ENCODE measurements at regions not wholly inside any gene's neighbourhood (a gene's known extent, or its start where the extent isn't known, plus 50 kb on each side); places are given as distances from the start of the nearest gene placed in this dataset.

DNA sequence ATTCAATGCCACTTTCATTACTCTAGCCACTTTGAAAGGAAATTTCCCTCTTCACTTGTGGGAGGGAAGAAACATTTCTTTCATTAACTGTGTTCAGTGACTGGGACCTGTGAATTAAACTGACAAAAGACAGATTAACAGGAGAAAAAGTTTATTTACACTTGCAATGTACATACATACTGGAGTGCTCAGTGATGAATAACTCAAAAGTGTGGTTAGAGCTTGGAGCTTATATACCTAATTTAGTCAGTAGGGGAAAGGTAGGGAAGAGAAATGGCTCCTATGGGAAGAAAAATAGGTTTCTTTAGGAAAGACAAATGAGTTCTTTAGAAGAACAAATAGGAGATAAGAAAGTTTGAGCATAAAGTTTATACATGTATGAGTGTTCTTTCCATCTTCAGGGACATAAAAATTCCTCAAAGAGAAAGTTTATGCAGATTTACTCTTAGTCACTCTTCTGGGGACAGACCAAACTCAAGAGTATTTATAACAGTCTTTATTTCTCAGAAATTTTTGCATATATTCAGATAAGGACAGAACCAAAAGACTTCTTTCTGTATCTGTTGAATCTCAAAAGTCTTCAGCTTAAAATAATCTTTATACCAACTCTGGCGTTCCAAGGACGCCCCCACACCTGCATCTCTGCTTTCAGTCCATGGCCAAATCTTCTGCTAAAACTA is 120.0 kb upstream of the RAI14 start:
- Mint-ChIP-seq H3K36me3 (ENCODE audit: insufficient read depth) (no peaks in the 10 kb centered on the region), H3K4me1 (ENCODE audit: low read depth in 2 of 2) (no peaks in the 10 kb centered on the region), H3K27me3 (peaks cover 30 to 33% of the 10 kb centered on the region in 2 donors), H3K9me3 (no peaks in the 10 kb centered on the region), H3K27ac (no peak overlapping the region), H3K4me3 (no peak overlapping the region)
- no peak for DNase-seq
- no peak for ATAC-seq (replicated peaks)

DNA sequence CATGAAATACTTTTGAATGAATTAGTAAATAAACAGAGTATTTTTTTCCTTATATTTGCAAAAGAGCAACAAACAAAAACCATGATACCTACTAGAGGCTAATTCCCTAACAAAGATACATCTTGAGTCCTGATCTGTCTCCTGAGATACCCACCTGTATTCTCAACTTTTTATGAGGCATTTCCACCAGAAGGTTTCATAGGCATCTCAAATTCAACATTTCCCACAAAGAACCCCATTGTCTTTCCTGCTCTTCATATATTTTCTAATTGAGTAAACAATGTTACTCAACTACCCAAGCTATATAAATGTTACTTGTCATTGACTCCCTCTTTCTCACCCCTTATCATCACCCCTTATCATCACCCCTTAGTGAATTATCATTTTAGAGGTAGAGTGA is 119.4 kb upstream of the RAI14 start:
- no peaks in the 10 kb centered on the region for H3K36me3 Mint-ChIP-seq (ENCODE audit: insufficient read depth)
- no peaks in the 10 kb centered on the region for H3K9me3 Mint-ChIP-seq
- no peaks in the 10 kb centered on the region for H3K4me1 Mint-ChIP-seq (ENCODE audit: low read depth in 2 of 2)
- no peak overlapping the region for H3K27ac Mint-ChIP-seq
- ATAC-seq (replicated peaks): no peak
- DNase-seq: no peak
- peaks cover 36 to 39% of the 10 kb centered on the region in 2 donors for H3K27me3 Mint-ChIP-seq
- no peak overlapping the region for H3K4me3 Mint-ChIP-seq

DNA sequence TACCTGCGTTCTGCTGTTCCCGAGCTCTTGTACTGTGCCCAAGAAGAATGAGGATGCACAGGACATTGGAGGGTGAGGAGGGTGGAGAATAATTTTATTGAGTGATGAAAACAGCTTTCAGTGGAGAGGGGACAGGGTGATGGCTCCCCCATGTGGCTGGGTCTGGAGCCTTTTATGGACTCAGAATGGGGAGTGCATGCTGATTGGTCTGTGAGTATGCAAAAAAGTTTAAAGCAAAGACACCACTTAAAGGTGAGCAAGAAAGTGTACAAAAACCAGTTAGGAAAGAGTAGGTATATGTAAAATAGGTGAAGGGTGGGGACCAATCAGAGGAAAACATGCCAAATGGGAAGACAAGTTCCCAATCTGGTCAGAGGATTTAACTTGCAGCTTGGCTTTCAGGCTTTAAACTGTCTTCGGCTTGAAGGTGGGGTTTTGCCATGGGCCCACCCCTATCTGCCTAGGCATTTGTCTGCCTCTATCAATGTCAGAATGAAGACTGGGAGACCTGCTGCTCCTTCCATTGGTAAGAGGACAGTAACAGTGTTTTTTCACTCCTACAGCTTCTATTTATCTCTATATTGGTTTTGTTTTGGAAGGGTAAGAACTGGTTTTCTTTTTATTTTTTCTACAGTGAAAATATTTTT is 118.0 kb upstream of the RAI14 start:
- H3K36me3 Mint-ChIP-seq (ENCODE audit: insufficient read depth): no peaks in the 10 kb centered on the region

DNA sequence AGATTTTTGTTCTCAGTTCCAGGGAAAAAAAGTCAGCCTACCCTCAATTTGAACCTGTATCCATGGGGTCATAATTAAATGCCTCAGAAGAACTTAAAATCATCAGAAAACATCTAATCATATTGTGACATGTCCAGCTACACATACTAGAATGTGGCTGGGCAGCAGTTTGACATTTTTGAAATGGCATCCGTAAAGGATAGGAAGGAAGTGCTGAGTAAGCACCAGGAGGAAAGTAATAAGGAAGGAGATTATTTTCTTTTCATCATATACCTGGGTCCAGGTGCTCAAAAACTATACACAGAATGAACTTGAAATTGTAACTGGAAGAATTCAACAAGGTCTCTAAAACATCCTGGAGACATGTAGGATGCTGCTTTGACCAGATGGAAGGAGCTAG is 116.9 kb upstream of the RAI14 start:
- ATAC-seq (replicated peaks): no peak
- Mint-ChIP-seq H3K36me3 (ENCODE audit: insufficient read depth) (no peaks in the 10 kb centered on the region), H3K27ac (no peak overlapping the region)

More for the DNA sequence above, 118.0 kb upstream of the RAI14 start:
- ATAC-seq (replicated peaks) (no peak), DNase-seq (no peak)
- no peak overlapping the region for H3K4me3 Mint-ChIP-seq
- peaks cover 0 to 5% of the 10 kb centered on the region in 2 donors for H3K9me3 Mint-ChIP-seq
- H3K27ac Mint-ChIP-seq: peak overlapping the region in 1 of 2 donors; percentile 3
- H3K4me1 Mint-ChIP-seq (ENCODE audit: low read depth in 2 of 2): no peaks in the 10 kb centered on the region
- peaks cover 43 to 47% of the 10 kb centered on the region in 2 donors for H3K27me3 Mint-ChIP-seq

DNA sequence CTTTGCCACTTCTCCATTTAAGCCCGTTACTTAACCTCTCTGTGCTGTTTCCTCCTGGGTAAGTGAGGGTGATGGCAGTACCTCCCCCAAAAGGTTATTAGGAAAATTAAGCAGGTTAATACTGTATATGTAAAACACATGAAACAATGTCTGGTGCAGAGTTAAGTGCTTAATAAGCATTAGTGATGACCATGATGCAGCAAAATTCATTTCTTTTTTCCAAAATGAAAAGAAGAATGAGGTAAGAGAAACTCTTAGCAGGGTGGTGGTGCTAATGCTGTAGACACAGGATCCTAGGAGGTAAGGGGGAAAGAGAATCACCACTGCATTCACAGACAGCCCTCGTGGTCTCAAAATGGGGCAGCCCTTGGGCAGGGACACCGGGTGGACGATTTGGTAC is 115.1 kb upstream of the RAI14 start:
- no peak for DNase-seq
- no peak for ATAC-seq (replicated peaks)
- H3K27me3 Mint-ChIP-seq: peaks cover 47 to 53% of the 10 kb centered on the region in 2 donors
- H3K9me3 Mint-ChIP-seq: peaks cover 2 to 24% of the 10 kb centered on the region in 2 donors
- H3K4me3 Mint-ChIP-seq: no peak overlapping the region
- H3K27ac Mint-ChIP-seq: no peak overlapping the region
- no peaks in the 10 kb centered on the region for H3K4me1 Mint-ChIP-seq (ENCODE audit: low read depth in 2 of 2)
- no peaks in the 10 kb centered on the region for H3K36me3 Mint-ChIP-seq (ENCODE audit: insufficient read depth)

More for the DNA sequence above, 116.9 kb upstream of the RAI14 start:
- Mint-ChIP-seq H3K9me3 (peaks cover 0 to 16% of the 10 kb centered on the region in 2 donors), H3K4me3 (no peak overlapping the region), H3K27me3 (peaks cover 43 to 53% of the 10 kb centered on the region in 2 donors), H3K4me1 (ENCODE audit: low read depth in 2 of 2) (no peaks in the 10 kb centered on the region)
- no peak for DNase-seq

DNA sequence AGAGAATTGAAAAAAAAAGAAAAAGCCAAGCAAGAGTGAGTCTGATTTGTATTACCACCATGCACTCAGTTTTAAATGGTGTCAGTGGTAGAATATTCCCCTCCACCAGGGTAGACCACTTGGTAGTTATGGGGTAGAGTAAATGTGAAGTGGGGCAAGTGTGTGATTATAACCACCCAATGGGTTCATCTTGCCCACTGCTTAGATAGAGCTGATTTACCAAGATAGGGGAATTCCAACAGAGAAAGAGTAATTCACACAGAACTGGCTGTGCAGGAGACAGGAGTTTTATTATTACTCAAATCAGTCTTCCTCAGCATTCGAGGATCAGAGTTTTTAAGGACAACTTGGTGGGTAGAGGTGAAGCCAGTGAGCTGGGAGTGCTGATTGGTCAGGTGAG is 113.3 kb upstream of the RAI14 start:
- Mint-ChIP-seq H3K4me3 (no peak overlapping the region), H3K36me3 (ENCODE audit: insufficient read depth) (no peaks in the 10 kb centered on the region), H3K9me3 (peaks cover 2 to 26% of the 10 kb centered on the region in 2 donors), H3K27ac (no peak overlapping the region), H3K4me1 (ENCODE audit: low read depth in 2 of 2) (no peaks in the 10 kb centered on the region), H3K27me3 (peaks cover 49 to 59% of the 10 kb centered on the region in 2 donors)
- DNase-seq (no peak), ATAC-seq (replicated peaks) (no peak)

DNA sequence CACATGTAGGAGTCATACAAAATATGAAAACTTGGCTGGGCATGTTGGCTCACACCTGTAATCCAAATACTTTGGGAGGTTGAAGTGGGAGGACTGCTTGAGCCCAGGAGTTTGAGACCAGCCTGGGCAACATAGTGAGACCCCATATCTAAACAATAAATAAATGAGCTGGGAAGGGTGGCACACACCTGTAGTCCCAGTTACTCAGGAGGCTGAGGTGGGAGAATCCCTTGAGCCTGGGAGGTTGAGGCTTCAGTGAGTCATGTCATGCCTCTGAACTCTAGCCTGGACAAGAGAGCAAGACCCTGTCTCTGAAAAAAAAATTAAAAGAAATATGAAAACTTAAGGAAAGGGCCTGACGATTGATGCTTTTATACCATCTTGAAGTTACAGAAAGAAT is 112.4 kb upstream of the RAI14 start:
- Mint-ChIP-seq H3K27ac (no peak overlapping the region), H3K27me3 (peaks cover 46 to 57% of the 10 kb centered on the region in 2 donors), H3K4me3 (no peak overlapping the region), H3K36me3 (ENCODE audit: insufficient read depth) (no peaks in the 10 kb centered on the region), H3K9me3 (peaks cover 2 to 26% of the 10 kb centered on the region in 2 donors), H3K4me1 (ENCODE audit: low read depth in 2 of 2) (no peaks in the 10 kb centered on the region)
- no peak for ATAC-seq (replicated peaks)
- DNase-seq: no peak

DNA sequence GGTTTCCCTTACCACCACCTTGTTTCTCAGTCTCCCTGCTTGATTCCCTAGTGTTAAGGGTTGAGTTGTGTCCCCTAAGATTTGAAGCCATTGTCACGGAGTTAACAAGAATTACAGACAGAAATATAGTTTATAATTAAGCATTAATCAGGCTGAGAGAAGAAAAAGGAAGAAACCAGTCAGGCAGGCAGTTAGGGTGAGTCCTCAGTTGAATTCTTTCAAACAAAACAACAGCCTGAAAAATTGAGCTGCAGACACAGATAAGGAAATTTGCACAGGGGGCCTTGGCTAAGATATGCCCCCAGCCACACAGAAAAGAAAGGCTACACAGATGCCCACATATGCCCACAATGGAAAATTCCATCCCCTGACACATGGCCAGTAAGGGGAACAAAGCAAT is 111.7 kb upstream of the RAI14 start:
- H3K9me3 Mint-ChIP-seq: peaks cover 2 to 26% of the 10 kb centered on the region in 2 donors
- H3K4me1 Mint-ChIP-seq (ENCODE audit: low read depth in 2 of 2): no peaks in the 10 kb centered on the region
- peaks cover 46 to 56% of the 10 kb centered on the region in 2 donors for H3K27me3 Mint-ChIP-seq
- no peak overlapping the region for H3K27ac Mint-ChIP-seq
- H3K36me3 Mint-ChIP-seq (ENCODE audit: insufficient read depth): no peaks in the 10 kb centered on the region
- DNase-seq (no peak), ATAC-seq (replicated peaks) (no peak)
- H3K4me3 Mint-ChIP-seq: no peak overlapping the region

DNA sequence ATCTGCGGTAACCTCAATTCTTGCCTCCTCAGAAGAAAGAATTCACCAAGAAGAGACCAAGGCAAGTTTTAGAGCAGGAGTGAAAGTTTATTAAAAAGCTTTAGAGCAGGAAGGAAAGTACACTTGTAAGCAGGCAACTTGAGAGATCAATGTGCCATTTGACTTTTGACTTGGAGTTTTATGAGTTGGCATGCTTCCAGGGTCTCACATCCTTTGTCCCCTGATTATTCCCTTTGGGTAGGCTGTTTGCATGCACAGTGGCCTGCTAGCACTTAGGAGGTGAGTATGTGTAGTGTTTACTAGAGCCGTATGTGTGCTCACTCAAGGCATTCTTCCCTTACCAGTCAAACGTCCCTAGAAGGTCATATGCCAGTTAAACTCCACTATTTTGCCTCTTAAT is 111.0 kb upstream of the RAI14 start:
- DNase-seq (no peak), ATAC-seq (replicated peaks) (no peak)
- Mint-ChIP-seq H3K4me1 (ENCODE audit: low read depth in 2 of 2) (no peaks in the 10 kb centered on the region), H3K9me3 (peaks cover 2 to 26% of the 10 kb centered on the region in 2 donors), H3K4me3 (no peak overlapping the region), H3K27me3 (peaks cover 38 to 49% of the 10 kb centered on the region in 2 donors), H3K27ac (no peak overlapping the region), H3K36me3 (ENCODE audit: insufficient read depth) (no peaks in the 10 kb centered on the region)

DNA sequence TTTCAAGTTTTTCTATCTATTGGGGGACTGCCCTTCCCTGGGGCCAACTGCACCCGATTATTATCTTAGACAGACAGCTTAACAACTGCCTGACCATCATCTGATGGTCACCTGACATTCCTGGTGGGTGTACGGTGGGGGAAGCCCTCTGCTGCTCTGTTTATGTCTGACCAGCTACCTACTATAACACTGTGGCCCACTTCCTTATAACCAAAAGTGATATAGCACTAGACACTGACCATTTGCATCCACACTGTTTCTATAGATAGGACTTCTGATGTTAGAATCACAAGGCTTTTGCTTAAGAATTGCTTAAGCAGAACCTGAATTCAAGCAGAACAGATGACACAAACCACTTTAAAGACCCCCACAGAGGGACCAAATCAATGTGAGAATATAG is 110.5 kb upstream of the RAI14 start:
- no peaks in the 10 kb centered on the region for H3K4me1 Mint-ChIP-seq (ENCODE audit: low read depth in 2 of 2)
- no peak overlapping the region for H3K4me3 Mint-ChIP-seq
- H3K36me3 Mint-ChIP-seq (ENCODE audit: insufficient read depth): no peaks in the 10 kb centered on the region
- no peak for DNase-seq
- no peak overlapping the region for H3K27ac Mint-ChIP-seq
- peaks cover 33 to 44% of the 10 kb centered on the region in 2 donors for H3K27me3 Mint-ChIP-seq
- H3K9me3 Mint-ChIP-seq: peaks cover 2 to 26% of the 10 kb centered on the region in 2 donors
- ATAC-seq (replicated peaks): no peak

DNA sequence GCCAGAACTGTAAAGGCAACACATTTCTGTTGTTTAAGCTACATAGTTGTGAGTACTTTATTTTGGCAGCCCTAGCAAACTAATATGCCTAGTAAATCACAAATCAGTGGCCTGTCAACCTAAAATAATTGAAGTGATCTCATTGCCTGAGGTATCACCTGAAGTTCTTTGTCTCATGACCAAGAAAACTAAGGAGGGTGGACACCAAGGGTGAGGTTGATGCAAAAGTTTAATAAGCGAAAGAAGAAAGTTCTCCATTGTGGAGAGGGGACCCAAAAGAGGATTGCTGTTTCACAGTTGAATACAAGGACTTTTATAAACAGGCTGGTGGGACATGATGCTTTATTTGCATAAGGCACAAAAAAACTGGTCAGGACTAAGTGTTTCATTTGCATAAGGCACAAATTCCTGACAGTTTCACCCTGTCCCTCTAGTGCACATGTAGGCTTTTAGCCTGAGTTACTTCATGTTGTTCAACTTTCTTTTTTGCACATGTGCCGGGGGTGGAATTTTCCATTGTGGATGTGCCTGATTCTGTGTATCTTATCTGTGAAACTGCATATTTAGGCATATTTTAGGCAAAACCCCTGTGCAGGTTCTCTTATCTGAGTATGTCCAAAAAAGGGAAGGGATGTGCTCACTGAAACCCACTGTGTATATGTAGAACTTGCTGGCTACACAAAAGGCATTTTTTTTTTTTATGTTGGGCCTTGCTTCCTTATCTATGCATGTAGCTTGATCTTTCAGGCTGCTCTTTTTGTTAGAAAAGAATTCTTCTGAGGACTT is 108.6 kb upstream of the RAI14 start:
- Mint-ChIP-seq H3K27ac (no peak overlapping the region), H3K4me1 (ENCODE audit: low read depth in 2 of 2) (no peaks in the 10 kb centered on the region), H3K36me3 (ENCODE audit: insufficient read depth) (no peaks in the 10 kb centered on the region), H3K9me3 (peaks cover 2 to 26% of the 10 kb centered on the region in 2 donors), H3K4me3 (no peak overlapping the region), H3K27me3 (peaks cover 19 to 31% of the 10 kb centered on the region in 2 donors)
- ATAC-seq (replicated peaks) (no peak), DNase-seq (no peak)

DNA sequence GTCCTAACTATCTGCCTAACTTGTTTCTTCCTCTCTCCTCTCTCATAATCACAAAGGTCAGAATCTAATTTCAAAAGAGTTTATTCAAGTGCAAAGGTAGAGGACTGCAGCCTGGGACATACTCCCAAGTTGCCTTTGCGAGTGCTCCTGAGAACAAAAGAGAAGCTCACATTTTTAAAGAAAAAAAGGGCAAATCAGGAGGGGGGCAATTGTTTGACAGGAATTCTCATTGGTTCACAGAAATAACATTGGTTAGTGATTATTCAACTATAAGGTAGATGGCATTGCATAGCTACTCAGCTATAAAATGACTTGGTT is 108.1 kb upstream of the RAI14 start:
- Mint-ChIP-seq H3K4me3 (no peak overlapping the region), H3K27ac (no peak overlapping the region), H3K27me3 (peaks cover 15 to 26% of the 10 kb centered on the region in 2 donors), H3K9me3 (peaks cover 2 to 22% of the 10 kb centered on the region in 2 donors), H3K4me1 (ENCODE audit: low read depth in 2 of 2) (no peaks in the 10 kb centered on the region), H3K36me3 (ENCODE audit: insufficient read depth) (no peaks in the 10 kb centered on the region)
- ATAC-seq (replicated peaks): no peak
- DNase-seq: no peak

DNA sequence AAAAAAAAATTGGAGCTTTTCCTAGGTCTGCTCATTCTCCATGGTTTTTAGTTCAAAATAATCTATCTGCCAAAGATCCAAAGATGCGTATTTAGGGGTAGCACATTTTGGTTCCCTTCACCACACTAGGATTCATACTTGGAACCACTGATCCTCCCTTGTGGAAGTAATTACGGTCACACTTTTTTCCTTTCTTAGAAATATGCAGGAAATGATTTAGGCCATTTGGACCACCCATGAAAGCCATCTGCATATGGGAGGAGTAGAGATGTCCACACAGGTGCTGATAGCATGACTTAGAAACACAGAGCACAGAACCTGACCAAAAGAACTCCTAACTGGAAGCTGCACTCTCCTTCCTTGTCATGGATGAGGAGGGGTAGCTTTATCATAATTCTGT is 105.9 kb upstream of the RAI14 start:
- Mint-ChIP-seq H3K4me3 (no peak overlapping the region), H3K27ac (no peak overlapping the region), H3K36me3 (ENCODE audit: insufficient read depth) (no peaks in the 10 kb centered on the region), H3K4me1 (ENCODE audit: low read depth in 2 of 2) (no peaks in the 10 kb centered on the region), H3K9me3 (peaks cover 2 to 8% of the 10 kb centered on the region in 2 donors), H3K27me3 (peaks cover 15 to 19% of the 10 kb centered on the region in 2 donors)
- ATAC-seq (replicated peaks): no peak
- DNase-seq: no peak

DNA sequence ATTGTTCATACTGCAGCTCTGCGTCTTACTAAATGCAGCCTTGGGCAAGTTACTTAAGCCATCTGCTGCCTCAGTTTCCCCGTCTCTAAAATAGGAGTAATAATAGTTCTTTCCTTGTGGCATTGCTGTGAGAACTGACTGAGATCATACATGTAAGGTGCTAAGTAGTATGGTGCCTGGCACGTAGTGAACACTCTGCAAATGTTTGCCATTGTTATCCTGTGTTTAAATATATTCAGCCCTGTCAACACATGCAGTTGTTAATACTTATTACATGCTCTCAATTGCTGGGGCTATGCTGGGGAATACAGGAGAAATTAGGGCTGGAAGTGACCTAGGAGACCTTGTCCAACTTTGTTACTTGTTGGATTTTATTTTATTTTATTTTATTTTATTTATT is 105.2 kb upstream of the RAI14 start:
- Mint-ChIP-seq H3K4me1 (ENCODE audit: low read depth in 2 of 2) (no peaks in the 10 kb centered on the region), H3K4me3 (no peak overlapping the region), H3K9me3 (peaks cover 1 to 3% of the 10 kb centered on the region in 2 donors), H3K36me3 (ENCODE audit: insufficient read depth) (no peaks in the 10 kb centered on the region), H3K27ac (no peak overlapping the region), H3K27me3 (peaks cover 12 to 19% of the 10 kb centered on the region in 2 donors)
- ATAC-seq (replicated peaks) (no peak), DNase-seq (no peak)

All from effector memory CD8-positive, alpha-beta T cell (primary cell).